GM21381 (cell line): ENCODE measurements at regions not wholly inside any gene's neighbourhood (a gene's known extent, or its start where the extent isn't known, plus 50 kb on each side); places are given as distances from the start of the nearest gene placed in this dataset.

Experiments
- ATAC-seq: cut with Tn5 transposase; IDR thresholded peaks from one replicate; pipeline ENCODE4 v1.9.1; 2021; ENCODE audit warnings: mild to moderate bottlenecking, moderate library complexity; ENCODE audit not compliant: unreplicated experiment

DNA sequence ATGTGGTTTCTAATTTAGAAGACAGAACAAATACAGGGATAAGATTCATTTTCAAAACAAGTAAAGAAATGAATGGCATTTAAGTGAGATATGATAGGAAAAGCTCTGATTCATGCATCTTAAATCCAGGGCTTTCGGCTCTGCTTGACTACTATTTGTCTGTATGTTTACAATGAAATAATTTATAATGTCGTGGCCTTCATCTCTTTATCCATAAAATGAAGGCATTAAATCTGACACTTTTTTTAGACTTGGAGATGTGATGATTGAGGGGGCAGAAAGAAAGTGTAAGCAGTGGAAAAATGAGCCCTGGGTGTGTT, 115.7 kb upstream of the KIT start:
- ATAC-seq: no peak

- ATAC-seq: no peak
These were observed 115.2 kb upstream of the KIT start for GRCh38 chr4:54542540-54543041.

GRCh38 chr4:54543088-54543795, 114.5 kb upstream of the KIT start:
- no peak for ATAC-seq

DNA sequence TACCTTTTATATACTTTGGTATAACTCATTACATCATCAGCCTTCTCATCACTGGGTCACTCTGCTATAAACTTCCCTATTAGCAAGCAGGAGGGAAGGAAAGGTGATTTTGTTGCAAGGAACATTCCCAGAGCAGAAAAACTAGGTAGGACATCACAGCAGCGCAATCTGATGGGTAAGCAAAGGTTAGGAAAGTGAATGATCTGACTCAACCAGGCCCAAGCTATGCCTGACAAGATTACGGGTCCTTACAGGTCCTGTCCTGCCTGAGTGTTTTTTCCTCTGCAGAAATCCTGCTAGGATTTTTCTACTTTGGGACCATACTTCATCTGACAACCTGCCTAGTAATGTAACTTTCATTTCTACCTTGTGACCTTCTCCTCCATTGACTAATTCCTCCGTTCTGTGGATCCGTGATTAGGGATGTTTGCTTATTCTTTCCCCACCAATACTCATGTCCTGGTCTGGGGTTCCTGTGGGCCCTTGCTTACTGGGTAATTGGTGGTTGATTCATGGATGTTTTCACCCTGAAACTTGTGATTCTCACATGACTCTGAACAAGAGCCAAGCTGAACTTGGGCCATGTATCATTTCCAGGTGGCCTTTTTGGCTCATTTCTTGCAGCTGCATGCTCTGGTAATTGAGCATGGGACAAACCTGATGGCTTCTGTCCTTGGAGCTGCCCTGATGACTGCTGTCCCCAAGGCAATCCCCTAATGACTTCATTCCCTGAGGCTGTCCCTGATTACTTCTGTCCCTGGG, 111.9 kb upstream of the KIT start:
- ATAC-seq: no peak

GRCh38 chr4:54547299-54548097, 110.3 kb upstream of the KIT start:
- ATAC-seq: peak; percentile 91

DNA sequence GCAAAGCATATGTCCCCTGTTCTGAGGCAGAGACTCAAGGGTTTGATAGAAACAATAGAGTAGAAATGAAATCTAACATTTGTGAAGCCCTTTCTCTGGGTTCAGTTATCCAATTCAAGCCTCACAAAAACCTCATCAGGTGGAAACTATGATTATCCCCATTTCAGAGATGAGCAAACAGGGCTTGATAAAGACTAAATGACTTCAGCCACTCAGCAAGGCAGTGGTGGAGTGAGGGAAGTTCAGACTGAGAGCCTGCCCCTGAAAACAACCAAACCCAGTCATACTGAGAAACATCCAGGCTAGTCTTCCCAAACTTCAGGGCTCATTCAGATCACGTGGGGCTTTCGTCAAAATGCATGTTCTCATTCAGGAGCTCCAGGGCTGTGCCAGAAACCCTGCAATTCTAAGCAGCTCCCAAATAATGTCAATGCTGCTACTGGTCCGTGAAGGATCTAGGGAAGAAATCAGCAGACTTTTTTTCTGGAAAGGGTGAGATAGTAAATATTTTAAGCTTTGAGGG, 109.6 kb upstream of the KIT start:
- ATAC-seq: peak; percentile 39

DNA sequence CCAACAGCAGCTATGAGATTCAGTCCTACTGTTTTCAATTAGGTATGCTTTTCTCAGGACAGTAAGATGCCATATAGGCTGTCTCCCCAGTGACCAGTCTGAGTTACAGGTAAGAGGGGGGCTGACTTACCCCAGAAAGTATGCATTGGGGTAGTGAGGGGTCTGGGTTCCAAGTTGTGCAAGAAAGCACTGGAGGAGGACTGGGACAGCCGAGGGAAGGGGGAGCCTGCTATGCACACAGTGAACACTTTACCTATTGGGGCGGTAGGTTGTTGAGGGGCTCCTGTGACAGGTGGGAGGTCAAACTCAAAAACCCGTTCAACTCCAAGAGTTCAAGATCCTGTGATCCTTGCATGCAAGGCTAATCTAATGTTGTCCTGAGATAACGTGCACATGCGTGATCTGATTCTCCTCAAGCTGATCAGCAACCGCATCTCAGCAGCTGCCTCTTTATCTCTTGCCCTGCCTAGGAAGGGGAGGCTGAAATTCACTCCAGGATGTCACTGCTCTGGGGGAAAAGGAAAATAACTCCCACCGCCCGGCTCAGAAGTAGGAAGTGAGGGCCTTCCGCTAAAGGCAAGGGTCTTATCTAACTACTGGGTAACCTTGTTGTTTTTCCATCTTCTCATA, 108.8 kb upstream of the KIT start:
- ATAC-seq: no peak

- no peak for ATAC-seq
These were observed 107.2 kb upstream of the KIT start for GRCh38 chr4:54550395-54551171.

DNA sequence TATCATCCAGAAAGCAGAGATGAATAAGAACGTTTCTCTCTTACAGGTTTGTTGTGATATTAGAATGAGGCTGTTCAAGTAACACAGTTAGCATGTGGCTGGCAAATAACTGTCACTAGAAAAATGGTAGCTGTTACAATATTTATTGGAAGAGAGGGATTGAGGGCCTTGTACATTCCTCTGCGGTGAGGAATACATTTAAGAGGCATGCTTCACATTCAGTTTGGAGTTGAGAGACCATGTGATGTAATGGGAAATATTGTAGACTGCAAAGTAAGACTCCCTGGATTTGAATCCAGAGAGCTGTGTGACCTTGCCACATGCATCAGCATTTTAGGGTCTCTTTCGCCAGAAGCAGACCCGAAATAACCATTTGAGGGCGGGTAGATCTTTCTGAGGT, 104.8 kb upstream of the KIT start:
- no peak for ATAC-seq

- no peak for ATAC-seq
These were observed 103.3 kb upstream of the KIT start for GRCh38 chr4:54554339-54554990.

- ATAC-seq: no peak
These were observed 101.7 kb upstream of the KIT start for GRCh38 chr4:54556051-54556450.

GRCh38 chr4:54556587-54556986, 101.2 kb upstream of the KIT start:
- no peak for ATAC-seq

DNA sequence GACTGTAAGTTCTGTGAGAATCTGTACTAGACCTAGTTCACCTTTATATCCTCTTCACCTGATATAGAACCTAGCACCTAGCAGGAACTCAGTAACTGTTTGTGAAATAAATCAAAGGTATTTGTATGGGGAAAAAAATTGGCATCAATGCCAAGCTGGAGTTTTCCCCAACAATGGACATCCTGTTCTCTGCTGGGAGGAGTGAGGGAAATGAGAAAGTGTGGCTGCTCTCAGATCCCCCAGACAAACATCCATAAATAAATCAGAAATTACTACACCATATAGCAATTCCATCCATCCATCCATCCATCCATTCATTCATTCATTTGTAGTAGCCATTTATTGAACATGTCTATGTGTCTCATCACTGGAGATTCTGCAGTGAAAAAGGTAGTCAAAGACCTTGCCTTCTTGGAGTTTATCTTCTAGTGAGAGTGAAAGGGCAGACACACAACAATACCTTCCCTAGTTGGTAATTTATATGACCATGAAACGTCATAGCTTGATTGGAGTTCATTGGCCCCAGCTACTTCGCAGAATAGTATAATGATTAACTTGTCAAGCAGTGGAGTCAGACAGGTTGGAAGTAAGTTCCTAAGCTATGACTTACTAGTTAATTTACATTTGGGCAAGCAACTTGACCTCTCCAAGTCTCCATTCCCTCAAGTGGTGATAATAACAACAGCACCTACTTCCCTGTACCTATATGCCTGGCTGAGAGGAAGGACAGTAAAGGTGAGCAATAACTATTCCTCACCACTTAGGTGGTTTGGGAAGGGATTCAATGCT, 98.7 kb upstream of the KIT start:
- no peak for ATAC-seq

- no peak for ATAC-seq
These were observed 97.2 kb upstream of the KIT start for GRCh38 chr4:54560513-54560912.

- ATAC-seq: no peak
These were observed 95.8 kb upstream of the KIT start for GRCh38 chr4:54561940-54562339.

GRCh38 chr4:54566608-54567007, 91.1 kb upstream of the KIT start:
- peak; percentile 93 for ATAC-seq

GRCh38 chr4:54567327-54567726, 90.4 kb upstream of the KIT start:
- ATAC-seq: no peak

GRCh38 chr4:54568184-54568583, 89.6 kb upstream of the KIT start:
- no peak for ATAC-seq

- ATAC-seq: no peak
These were observed 86.9 kb upstream of the KIT start for GRCh38 chr4:54570822-54571221.
